DMS153 treated with DMSO at 0.1 percent for 48 hours (cell line): ENCODE measurements at regions not wholly inside any gene's neighbourhood (a gene's known extent, or its start where the extent isn't known, plus 50 kb on each side); places are given as distances from the start of the nearest gene placed in this dataset.
"Not testable (repeated sequence)": the region's sequence is repeated elsewhere in the genome, so short reads cannot be mapped to it uniquely, and the experiment has no call there.

Experiments used
- DNase-seq: peaks from one replicate; lab custom pipeline; 2025; ENCODE audit not compliant: unreplicated experiment; lab: John Stamatoyannopoulos, UW

DNA sequence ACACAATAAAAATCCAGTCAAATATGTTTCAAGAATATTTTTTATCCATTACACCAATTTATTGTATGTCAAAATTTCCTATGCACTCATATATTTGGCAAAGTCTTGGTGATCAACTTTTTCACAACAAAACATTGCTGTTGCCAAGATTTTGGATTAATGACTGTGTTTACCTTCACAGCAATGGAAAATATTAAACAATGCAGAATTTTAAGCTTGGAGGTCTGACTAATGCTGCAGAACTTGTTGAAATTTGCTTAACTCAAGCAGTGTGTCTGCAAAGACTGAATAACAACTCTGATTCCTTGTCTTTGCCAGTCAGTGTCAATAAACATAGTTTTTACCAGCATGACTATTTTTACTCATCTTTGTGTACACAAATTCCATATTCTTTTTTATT lies 336.4 kb downstream of the CCER1 start:
- no peak for DNase-seq

DNA sequence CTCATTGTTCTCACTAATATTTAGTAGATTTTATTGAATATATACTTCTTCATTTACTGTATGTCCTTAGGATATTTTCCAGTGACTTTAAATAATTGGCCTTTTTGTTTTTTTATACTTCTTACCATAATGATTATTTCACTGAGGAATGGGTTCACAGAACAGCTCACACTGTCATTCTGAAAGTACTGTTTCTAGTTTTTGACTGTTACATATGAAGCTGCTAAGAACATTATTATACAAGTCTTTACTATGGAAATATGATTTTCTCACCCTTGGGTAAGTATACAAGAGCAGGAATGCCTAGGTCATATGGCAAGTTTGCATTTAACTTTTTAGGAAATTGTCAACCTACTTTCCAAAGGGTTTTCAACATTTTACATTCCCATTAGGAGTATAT lies 343.1 kb downstream of the CCER1 start:
- DNase-seq = no peak

- no peak for DNase-seq
Observed at GRCh38 chr12:90611048-90611447, 343.9 kb downstream of the CCER1 start.

DNA sequence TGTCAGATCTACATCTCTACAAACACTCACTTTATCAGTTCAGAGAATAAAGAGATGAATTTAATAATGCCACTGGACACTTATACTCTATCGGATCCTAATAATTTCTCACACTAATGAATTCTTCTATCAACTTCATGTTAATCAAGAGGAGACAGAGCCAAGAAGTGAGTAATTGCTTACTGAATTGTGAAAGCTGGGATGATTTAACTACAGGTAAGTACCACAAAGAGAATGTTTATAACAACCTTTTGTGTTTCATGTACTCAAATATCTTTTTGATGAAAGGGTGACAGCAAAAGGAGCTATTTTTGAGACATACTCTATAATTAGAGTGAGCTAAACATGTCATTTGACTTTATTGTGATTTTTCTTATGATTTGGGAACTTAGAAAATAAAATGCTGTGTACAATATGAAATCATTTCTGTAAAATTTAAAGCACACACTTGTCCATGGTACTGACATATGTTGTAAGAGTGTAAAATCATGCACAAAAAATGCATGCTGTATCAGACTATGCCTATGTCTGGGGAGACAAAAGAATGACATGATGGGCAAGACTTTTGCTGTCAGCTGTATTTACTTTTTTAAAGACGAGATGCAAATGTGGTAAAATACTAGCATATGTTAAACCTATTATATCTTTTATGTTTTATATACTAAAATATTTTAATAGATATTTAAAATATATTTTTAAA lies 361.2 kb downstream of the CCER1 start:
- DNase-seq = no peak

DNA sequence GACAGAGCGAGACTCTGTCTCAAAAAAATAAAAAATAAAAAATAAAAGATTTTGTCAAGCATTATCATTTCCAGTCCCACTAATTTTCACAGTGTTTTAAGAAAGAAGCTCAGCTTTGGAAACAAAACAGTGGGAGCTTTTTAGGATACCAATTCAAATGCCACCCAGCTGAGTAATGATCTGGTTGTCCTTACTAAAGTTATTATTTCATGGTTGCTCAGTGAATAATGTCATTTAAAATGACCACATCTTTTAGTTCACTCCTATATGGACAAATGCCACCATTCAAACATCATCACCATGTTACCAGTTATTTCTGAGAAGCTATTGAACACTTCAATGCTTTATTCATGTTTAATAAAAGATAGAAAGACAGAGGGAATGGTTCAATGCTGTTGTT lies 365.0 kb downstream of the CCER1 start:
- no peak for DNase-seq

DNA sequence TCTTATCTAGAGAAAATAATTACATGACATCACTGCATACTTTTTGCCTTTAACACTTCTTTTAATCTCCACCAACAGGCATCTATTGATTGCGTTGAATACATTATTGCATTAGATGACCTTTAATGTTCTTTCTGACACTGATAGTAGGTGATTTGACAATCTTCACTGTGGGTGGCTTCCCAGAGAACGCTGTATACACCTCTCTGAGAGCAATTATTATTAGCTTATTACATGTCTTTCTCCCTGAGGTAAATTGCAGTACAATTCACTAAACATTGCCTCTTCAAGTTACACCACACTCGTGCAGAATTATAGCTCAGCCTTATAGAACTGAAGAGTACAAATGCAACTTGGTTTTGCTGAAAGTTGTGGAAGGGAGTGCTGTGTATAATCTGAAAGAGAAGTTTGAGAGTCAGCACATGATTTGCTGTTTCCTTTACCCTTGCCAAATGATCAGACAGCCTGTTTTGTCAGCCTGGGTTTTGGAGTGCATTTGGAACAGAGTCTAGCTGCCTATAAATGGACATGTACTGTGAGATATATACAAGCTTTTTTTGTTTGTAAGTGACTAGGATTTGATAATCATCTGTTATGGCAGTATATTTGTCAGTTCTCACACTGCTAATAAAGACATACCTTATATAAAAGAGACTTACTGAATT lies 369.2 kb downstream of the CCER1 start:
- no peak for DNase-seq

GRCh38 chr12:90576707-90577106 lies 378.3 kb downstream of the CCER1 start:
- DNase-seq = no peak

DNA sequence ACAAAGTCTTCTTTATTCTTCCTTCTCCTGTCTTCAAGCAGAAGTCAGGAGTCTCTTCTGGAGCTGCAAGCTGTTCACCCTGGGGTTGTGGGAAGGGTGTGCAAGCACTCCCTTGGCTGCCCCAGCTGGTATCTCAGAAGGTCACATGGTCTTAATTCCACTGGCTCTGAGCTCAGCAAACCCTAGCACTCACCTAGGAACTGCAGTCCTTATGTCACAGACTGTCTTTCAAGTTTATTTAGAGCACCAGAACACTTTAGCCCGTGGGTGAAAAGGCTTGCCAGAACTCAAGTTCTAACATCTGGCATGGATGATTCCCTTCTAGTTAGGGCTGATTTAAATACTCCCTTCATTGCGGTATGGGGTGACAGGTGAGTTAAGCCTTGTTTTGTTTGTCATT lies 379.0 kb downstream of the CCER1 start:
- DNase-seq = no peak

DNA sequence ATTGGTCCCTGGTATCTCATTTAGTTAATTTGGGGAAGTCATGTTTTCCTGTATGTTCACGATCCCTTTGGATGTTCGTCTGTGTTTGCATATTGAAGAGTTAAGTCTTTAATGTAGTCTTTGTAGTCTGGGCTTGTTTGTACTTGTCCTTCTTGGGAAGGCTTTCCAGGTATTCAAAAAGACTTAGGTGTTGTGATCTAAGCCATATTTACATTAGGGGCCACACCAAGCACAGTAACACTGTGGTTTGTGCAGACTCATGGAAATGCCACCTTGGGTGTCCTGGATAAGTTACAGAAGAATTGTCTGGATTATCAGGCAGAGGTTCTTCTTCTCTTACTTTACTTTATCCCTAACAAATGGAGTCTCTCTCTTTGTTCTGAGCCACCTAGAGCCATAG lies 380.3 kb downstream of the CCER1 start:
- DNase-seq = no peak

DNA sequence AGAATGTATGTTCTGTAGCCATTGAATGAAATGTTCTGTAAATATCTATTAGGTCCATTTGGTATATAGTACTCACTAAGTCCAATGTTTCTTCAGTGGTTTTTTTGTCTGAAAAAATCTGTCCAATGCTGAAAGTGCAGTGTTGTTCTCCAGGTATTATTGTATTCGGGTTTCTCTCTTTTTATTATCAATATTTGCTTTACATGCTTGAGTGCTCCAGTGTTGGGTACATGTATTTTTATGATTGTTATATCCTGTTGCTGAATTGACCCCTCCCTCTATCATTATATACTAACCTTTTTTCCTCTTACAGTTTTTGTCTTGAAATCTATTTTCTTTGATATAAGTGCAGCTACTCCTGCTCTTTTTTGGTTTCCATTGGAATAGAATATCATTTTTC lies 382.2 kb downstream of the CCER1 start:
- peak; percentile 47 for DNase-seq

- no peak for DNase-seq
Observed at GRCh38 chr12:90569685-90570084, 385.3 kb downstream of the CCER1 start.

GRCh38 chr12:90562671-90563070 lies 392.3 kb downstream of the CCER1 start:
- no peak for DNase-seq

DNA sequence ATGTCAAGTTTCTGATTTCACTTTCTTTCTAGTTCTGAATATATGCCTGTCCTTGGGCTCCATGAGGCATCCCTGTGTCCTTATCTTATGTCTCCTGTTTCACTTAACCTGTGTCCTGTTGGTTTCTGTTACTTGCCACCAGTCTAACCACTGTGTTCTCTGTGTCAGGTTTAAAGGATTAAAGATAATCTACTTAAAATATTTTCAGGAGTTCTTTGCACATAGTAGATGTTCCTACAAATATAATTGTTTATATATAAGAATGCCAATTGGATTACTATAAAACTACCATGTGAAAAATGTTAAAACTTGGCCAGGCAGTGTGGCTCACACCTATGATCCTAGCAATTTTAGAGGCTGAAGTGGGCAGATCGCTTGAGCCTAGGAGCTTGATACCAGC lies 406.4 kb downstream of the CCER1 start:
- no peak for DNase-seq

DNA sequence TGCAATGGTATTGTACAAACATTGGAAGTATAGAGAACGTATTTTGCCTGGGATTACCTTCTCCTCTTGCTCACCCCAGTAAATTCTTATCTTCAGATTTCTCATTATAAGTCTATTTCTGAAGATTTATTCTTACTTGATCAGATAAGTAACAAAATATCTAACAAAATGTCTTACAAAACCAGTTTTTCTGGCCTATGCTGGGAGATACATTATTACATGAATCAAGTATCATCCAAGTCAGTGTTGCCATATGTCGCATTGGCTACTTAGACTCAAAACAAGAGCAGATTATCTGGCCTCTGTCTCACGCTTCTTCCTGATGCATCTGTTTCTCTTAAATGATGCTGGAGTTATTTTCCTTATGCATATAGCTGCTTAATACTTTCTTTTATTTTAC lies 408.5 kb downstream of the CCER1 start:
- no peak for DNase-seq

- no peak for DNase-seq
Observed at GRCh38 chr12:90543841-90544240, 411.1 kb downstream of the CCER1 start.

DNA sequence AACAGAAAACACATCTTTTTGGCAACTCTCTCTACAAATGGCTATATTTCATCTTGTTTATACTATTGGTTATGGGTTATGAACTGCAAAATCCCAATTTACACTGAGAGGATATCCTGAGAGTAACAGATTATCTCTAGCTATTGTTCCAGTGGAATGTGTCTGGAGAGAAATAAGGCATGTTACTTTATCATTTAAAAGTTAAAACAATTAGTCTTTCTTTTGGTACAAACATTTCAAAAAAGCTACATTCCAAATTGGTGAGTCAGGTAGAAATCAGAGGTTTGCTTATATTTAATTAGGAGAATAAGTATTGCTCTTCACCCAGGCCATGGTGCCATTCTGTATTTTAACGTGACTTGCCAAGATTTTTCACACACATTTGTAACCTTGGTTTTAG lies 411.6 kb downstream of the CCER1 start:
- no peak for DNase-seq

DNA sequence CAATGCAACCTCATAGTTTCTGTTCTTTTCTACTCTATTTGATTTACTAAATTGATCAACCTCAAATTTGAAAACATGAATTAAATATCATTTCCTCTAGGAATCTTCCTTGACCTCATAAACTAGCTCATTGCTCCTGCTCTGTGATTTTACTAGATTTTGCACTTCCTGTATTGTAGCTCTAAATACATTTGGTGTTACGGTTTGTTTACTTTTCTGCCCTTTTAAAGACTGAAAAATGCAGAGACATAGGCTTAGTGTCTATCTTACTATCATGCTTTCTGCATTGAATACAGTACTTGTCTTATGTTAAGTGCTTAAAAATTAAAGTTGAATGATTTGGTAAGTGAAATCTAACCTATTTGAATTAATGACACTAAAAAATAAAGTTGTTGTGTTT lies 412.1 kb downstream of the CCER1 start:
- not testable (repeated sequence) for DNase-seq

DNA sequence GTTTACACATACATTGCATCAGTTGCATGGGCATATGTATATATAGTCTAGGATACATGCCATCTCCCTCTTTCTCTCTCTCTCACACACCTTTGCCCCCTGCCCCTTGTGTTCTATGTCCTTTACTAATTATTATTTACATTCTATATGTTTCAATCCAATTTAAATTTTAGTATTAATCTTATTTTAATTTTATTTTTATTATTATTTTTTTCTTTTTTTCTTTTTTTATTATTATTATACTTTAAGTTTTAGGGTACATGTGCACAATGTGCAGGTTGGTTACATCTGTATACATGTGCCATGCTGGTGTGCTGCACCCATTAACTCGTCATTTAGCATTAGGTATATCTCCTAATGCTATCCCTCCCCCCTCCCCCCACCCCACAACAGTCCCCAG lies 421.1 kb downstream of the CCER1 start:
- DNase-seq = not testable (repeated sequence)

GRCh38 chr12:90520002-90520734 lies 434.8 kb downstream of the CCER1 start:
- DNase-seq = no peak

GRCh38 chr12:90519285-90519684 lies 435.7 kb downstream of the CCER1 start:
- no peak for DNase-seq

DNA sequence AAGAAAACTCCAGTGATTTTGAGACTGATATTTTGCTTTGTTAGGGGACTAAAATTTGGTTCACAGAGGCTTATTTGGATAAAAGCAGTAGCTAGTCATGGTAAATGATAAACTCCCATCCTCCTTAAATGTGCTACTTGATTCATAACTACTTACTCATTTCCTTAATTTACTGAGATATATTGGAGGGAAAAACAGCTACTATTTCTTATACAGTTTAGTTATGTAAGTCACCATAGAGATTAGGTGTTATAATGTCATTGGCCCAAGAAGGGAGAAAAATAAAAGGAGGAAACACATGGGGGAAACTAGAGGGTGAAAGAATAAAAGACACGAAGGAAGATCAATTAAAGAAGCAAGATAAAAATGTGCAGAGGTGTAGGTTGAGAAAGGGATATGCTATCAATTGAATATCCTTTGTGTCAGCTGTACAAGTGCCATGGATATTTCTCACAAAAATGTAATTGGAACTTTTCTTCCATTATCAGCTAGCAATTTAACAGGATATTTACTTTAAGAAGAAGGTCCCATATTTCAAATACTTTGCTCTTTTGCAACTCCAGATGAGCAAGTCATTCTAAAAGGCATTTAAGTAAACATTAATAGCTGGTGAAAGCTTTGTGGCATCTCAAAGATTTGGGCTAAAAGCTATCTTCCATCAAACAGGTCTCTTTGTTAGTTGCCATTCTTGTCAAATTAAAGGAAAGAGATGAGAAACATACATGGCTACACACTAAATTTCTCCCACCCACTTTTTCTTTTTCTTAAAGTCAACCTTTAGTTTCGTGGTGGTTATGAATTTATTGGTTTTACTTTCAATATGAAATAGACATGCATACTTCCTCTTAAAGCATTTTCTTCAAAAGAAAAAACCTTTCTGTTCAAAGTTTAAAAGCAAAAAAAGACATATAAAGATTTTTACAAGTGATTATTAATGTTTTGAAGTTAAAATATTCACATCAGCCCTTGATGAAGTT lies 439.5 kb downstream of the CCER1 start:
- no peak for DNase-seq
